ENCODE measurements at regions not wholly inside any gene's neighbourhood (a gene's known extent, or its start where the extent isn't known, plus 50 kb on each side); places are given as distances from the start of the nearest gene placed in this dataset.

- no peak overlapping the region for H2AFZ ChIP-seq (ENCODE audit: low read length)
- H3K14ac ChIP-seq (ENCODE audit: insufficient read depth, low read length), result no peak overlapping the region
- no peak overlapping the region for H2BK20ac ChIP-seq (ENCODE audit: low read depth, low read length, poor library complexity, severe bottlenecking)
- no peak overlapping the region for H3K4me2 ChIP-seq (ENCODE audit: insufficient read depth, insufficient read length, low read length)
- no peaks in the 10 kb centered on the region for H3K23me2 ChIP-seq (ENCODE audit: insufficient read length, low read depth, low read length, poor library complexity, severe bottlenecking)
- H3K79me1 ChIP-seq (ENCODE audit: insufficient read depth, low read depth, low read length, poor library complexity, severe bottlenecking), result no peaks in the 10 kb centered on the region
- H4K8ac ChIP-seq (replicated peaks; ENCODE audit: insufficient read length, low read depth, low read length), result no peak overlapping the region
- H3K27me3 ChIP-seq (ENCODE audit: insufficient read depth, low read length), result no peaks in the 10 kb centered on the region
- H3K9ac ChIP-seq (ENCODE audit: extremely low read depth, insufficient read length, low read length), result no peak overlapping the region
- H2BK120ac ChIP-seq (ENCODE audit: low read depth, low read length, poor library complexity, severe bottlenecking), result no peak overlapping the region
- Mint-ChIP-seq H3K4me3 (no peak overlapping the region), H3K27ac (no peak overlapping the region), H3K4me1 (peaks cover 9 to 11% of the 10 kb centered on the region in 2 experiments), H3K36me3 (ENCODE audit: insufficient read depth in 1 of 3, low read depth in 3 of 3) (no peaks in the 10 kb centered on the region), H3K9me3 (no peaks in the 10 kb centered on the region), H3K27me3 (ENCODE audit: low read depth) (no peaks in the 10 kb centered on the region)
- no peaks in the 10 kb centered on the region; the same call in 1 of the 2 replicates for H3K4me1 ChIP-seq (ENCODE audit: insufficient read depth, low read length)
- no peak overlapping the region for H2BK5ac ChIP-seq (ENCODE audit: insufficient read length, low read length)
- no peak overlapping the region for H2AK5ac ChIP-seq (ENCODE audit: insufficient read length, low read length)
- no peak overlapping the region for H2BK15ac ChIP-seq (ENCODE audit: low read depth, low read length)
- no peak overlapping the region for H4K91ac ChIP-seq (ENCODE audit: insufficient read length, low read depth, low read length)
- no peak overlapping the region for H3K27ac ChIP-seq (ENCODE audit: insufficient read length, low read depth, low read length)
- H2BK12ac ChIP-seq (ENCODE audit: insufficient read length, low read depth, low read length), result no peak overlapping the region
- H3K9me3 ChIP-seq (ENCODE audit: control insufficient read depth, low read depth, low read length), result no peaks in the 10 kb centered on the region
- WGBS (ENCODE audit: extremely low coverage, insufficient read length, low lambda C conversion rate), result no CpG with 5 or more reads among the region's 2 CpGs
- H4K5ac ChIP-seq (ENCODE audit: insufficient read length, low read depth, low read length), result no peak overlapping the region
- no peak overlapping the region for H3K56ac ChIP-seq (ENCODE audit: insufficient read length, low read depth, low read length)
- no peaks in the 10 kb centered on the region for H3K79me2 ChIP-seq (ENCODE audit: insufficient read depth, low read length)
- no peak overlapping the region for H3K18ac ChIP-seq (ENCODE audit: insufficient read length, low read depth, low read length)
- H3K23ac ChIP-seq (ENCODE audit: insufficient read length, low read depth, low read length), result no peak overlapping the region
- no peak for TF ChIP-seq CTCF (conservative IDR thresholded peaks at IDR 0.05)
- no peak for DNase-seq
- no peak overlapping the region for H3T11ph ChIP-seq (ENCODE audit: low read length)
- no peaks in the 10 kb centered on the region for H4K20me1 ChIP-seq (ENCODE audit: control insufficient read depth, insufficient read depth, insufficient read length)
- H3K4ac ChIP-seq (ENCODE audit: low read depth, low read length), result no peak overlapping the region
These were observed 341.2 kb upstream of the BOD1L1 start for GRCh38 chr4:13968723-13969122.

All from H9 (cell line).